ENCODE measurements at regions not wholly inside any gene's neighbourhood (a gene's known extent, or its start where the extent isn't known, plus 50 kb on each side); places are given as distances from the start of the nearest gene placed in this dataset.
A peak's percentile ranks its signal among the peaks of the same experiment; 100 is the strongest.
"Not testable (repeated sequence)": the region's sequence is repeated elsewhere in the genome, so short reads cannot be mapped to it uniquely, and the experiment has no call there.

- no peak for DNase-seq
Observed at GRCh38 chr1:184854036-184854435, 99.4 kb upstream of the EDEM3 start.

GRCh38 chr1:184851822-184852746, 97.4 kb upstream of the EDEM3 start:
- DNase-seq: no peak

- no peak for DNase-seq
Observed at GRCh38 chr1:184843732-184844495, 89.3 kb upstream of the EDEM3 start.

- DNase-seq: no peak
Observed at GRCh38 chr1:184840596-184840995, 85.9 kb upstream of the EDEM3 start.

GRCh38 chr1:184838504-184838951, 83.9 kb upstream of the EDEM3 start:
- peak; percentile 69 to 79 for DNase-seq

- no peak for DNase-seq
Observed at GRCh38 chr1:184836934-184837895, 82.6 kb upstream of the EDEM3 start.

- DNase-seq: no peak
Observed at GRCh38 chr1:184836141-184836540, 81.5 kb upstream of the EDEM3 start.

- DNase-seq: not testable (repeated sequence)
Observed at GRCh38 chr1:184833994-184834393, 79.3 kb upstream of the EDEM3 start.

GRCh38 chr1:184832517-184832916, 77.9 kb upstream of the EDEM3 start:
- no peak for DNase-seq

GRCh38 chr1:184829496-184829895, 74.8 kb upstream of the EDEM3 start:
- DNase-seq: not testable (repeated sequence)

- DNase-seq: no peak
Observed at GRCh38 chr1:184828369-184828717, 73.7 kb upstream of the EDEM3 start.

GRCh38 chr1:184827600-184828368, 73.1 kb upstream of the EDEM3 start:
- DNase-seq: no peak

- DNase-seq: no peak
Observed at GRCh38 chr1:184826001-184826400, 71.3 kb upstream of the EDEM3 start.

GRCh38 chr1:184825571-184825970, 70.9 kb upstream of the EDEM3 start:
- DNase-seq: peak; percentile 81 to 84

GRCh38 chr1:184824691-184825323, 70.1 kb upstream of the EDEM3 start:
- peak; percentile 60 to 82 for DNase-seq

GRCh38 chr1:184823080-184823479, 68.4 kb upstream of the EDEM3 start:
- no peak for DNase-seq

GRCh38 chr1:184822267-184822666, 67.6 kb upstream of the EDEM3 start:
- no peak for DNase-seq

GRCh38 chr1:184821658-184822057, 67.0 kb upstream of the EDEM3 start:
- DNase-seq: no peak

GRCh38 chr1:184820956-184821355, 66.3 kb upstream of the EDEM3 start:
- no peak for DNase-seq

GRCh38 chr1:184820218-184820750, 65.6 kb upstream of the EDEM3 start:
- no peak for DNase-seq

GRCh38 chr1:184818646-184819045, 64.0 kb upstream of the EDEM3 start:
- no peak for DNase-seq
